A673 (cell line): ENCODE measurements at regions not wholly inside any gene's neighbourhood (a gene's known extent, or its start where the extent isn't known, plus 50 kb on each side); places are given as distances from the start of the nearest gene placed in this dataset.

Experiments
- EZH2 ChIP-seq: fragments of 200-600 bp; sonication (generic); IDR thresholded peaks from 2 replicates; pipeline ENCODE4 v1.6.1; 2017; ENCODE audit warnings: borderline replicate concordance, low read depth, mild to moderate bottlenecking, mixed read lengths, antibody characterized with exemption, low read length; ENCODE audit not compliant: poor library complexity, severe bottlenecking
- TF ChIP-seq, protein P1 (sequence below): fragments of 300-800, 200-600 bp; sonication (generic); conservative IDR thresholded peaks from 2 replicates; pipeline ENCODE4 v1.5.1; 2017; ENCODE audit warnings: low read depth, mild to moderate bottlenecking, antibody characterized with exemption, low read length, moderate library complexity, mixed read lengths

DNA sequence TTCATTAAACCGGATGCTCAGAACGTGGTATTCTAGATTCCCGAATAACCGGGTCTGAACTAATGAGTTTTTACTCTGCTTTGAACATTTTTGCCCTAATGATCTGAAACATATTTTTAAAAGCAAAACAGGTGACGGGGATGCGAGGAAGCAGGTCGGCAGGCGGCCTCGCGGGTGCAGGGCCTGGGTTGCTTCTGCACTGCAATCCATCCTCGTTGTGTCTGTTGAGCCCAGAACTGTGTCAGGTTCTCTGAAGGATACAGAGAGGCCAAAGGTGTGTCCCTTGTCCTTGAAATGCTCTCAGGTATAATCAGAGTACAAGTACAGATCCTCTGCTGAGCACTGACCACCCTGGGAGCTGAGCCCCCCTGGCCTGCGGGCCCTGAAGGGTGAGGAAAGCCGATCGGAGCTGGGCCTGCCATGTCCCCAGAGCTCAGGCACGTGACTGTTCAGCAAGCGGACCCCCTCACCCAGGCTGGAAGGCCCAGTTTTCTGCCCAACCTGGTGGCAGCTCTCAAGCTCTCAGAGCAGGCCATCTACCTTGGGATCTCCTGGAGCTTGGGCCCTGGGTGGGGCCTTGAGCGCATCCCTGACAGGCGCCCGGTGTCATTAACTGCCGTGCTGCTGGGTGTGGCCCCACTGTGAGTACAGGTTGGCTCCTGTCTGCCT lies 151.8 kb downstream of the OLFM1 start:
- TF ChIP-seq, protein P1, sequence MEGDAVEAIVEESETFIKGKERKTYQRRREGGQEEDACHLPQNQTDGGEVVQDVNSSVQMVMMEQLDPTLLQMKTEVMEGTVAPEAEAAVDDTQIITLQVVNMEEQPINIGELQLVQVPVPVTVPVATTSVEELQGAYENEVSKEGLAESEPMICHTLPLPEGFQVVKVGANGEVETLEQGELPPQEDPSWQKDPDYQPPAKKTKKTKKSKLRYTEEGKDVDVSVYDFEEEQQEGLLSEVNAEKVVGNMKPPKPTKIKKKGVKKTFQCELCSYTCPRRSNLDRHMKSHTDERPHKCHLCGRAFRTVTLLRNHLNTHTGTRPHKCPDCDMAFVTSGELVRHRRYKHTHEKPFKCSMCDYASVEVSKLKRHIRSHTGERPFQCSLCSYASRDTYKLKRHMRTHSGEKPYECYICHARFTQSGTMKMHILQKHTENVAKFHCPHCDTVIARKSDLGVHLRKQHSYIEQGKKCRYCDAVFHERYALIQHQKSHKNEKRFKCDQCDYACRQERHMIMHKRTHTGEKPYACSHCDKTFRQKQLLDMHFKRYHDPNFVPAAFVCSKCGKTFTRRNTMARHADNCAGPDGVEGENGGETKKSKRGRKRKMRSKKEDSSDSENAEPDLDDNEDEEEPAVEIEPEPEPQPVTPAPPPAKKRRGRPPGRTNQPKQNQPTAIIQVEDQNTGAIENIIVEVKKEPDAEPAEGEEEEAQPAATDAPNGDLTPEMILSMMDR, result no peak
- TF ChIP-seq EZH2, result no peak
